Adrenal gland (tissue), 9 donors: ENCODE measurements at regions not wholly inside any gene's neighbourhood (a gene's known extent, or its start where the extent isn't known, plus 50 kb on each side); places are given as distances from the start of the nearest gene placed in this dataset.

Experiments
- DNase-seq, 7 donors: peaks; one replicate each; pipeline ENCODE4 v3.0.0-alpha.2; 2019 to 2020
- H3K27ac ChIP-seq, 5 donors: fragments of 200-600 bp; sonication (generic) in 4 of 5; 1 replicate in 3 of 5; 2 replicates in 2 of 5; pipeline versions ENCODE4 v1.5.1 to v1.8.0; 2016 to 2020; ENCODE audit warnings: mild to moderate bottlenecking in 1 of 5
- H3K27me3 ChIP-seq: fragments of 200-600 bp; 2 replicates; pipeline ENCODE4 v1.8.0; 2021
- H3K36me3 ChIP-seq, 2 donors: fragments of 200-600 bp; replicated peaks in 1 of 2; 1 replicate in 1 of 2; 2 replicates in 1 of 2; pipeline versions ENCODE4 v1.5.1 to v1.8.0; 2018 to 2022
- H3K4me1 ChIP-seq, 2 donors: fragments of 200-600 bp; replicated peaks in 1 of 2; 1 replicate in 1 of 2; 2 replicates in 1 of 2; pipeline versions ENCODE4 v1.5.1 to v1.8.0; 2018 to 2021
- H3K4me3 ChIP-seq, 4 donors: fragments of 200-600 bp; sonication (generic) in 3 of 4; one replicate each; pipeline ENCODE4 v1.5.1; 2016 to 2018
- H3K9me3 ChIP-seq, 3 donors: fragments of 200-600 bp; sonication (generic) in 1 of 3; replicated peaks in 1 of 3; 1 replicate in 2 of 3; 2 replicates in 1 of 3; pipeline versions ENCODE4 v1.5.1 to v1.8.0; 2016 to 2021
- POLR2A ChIP-seq, 2 donors: fragments of 450-650 bp; IDR thresholded peaks; one replicate each; pipeline ENCODE4 v1.6.1; 2017; ENCODE audit warnings: antibody characterized with exemption in 2 of 2, mild to moderate bottlenecking in 2 of 2, moderate library complexity in 1 of 2
- WGBS, 4 donors: extraction: QIAGEN DNeasy Blood & Tissue Kit in 2 of 4; methylation state at CpG; one replicate each; pipeline versions ENCODE4 v1.1.5 to v1.1.7; 2013 to 2017; 5-methylcytosine and 5-hydroxymethylcytosine counted together
- intact Hi-C, 2 donors: fragments of 100-400 bp; cut with DNase I; formaldehyde crosslinking; loops; one replicate each; pipeline versions ENCODE4 v1.14.1 to v1.15.0; 2022 to 2023
- donor health status: healthy with polysubstance abuse.
- donor health status: Bipolar disorder and iron deficiency.
- donor health status: DM: yes; HTN: yes; CAD: no.
- donor health status: DM: no; HTN: no; CAD: no.
- donor health status: DM: no; HTN: no; CAD: no.

GRCh38 chr15:57902155-57902554 lies 163.4 kb downstream of the ALDH1A2 start:
- Histone ChIP-seq H3K27ac (no peak overlapping the region), H3K4me3 (no peak overlapping the region), H3K9me3 (no peaks in the 10 kb centered on the region), H3K36me3 (no peaks in the 10 kb centered on the region), H3K27me3 (no peaks in the 10 kb centered on the region), H3K4me1 (no peaks in the 10 kb centered on the region)
- WGBS, 4 donors = 78 to 91% (median 81%) methylated on average over 1 of the region's 1 CpG
- TF ChIP-seq POLR2A (IDR thresholded peaks at IDR 0.05) = no peak
- intact Hi-C loops = no loop called here
- DNase-seq = no peak
